Liver (tissue), 8 donors: ENCODE measurements at regions not wholly inside any gene's neighbourhood (a gene's known extent, or its start where the extent isn't known, plus 50 kb on each side); places are given as distances from the start of the nearest gene placed in this dataset.

ENCODE experiments used
- DNase-seq: peaks from one replicate; pipeline ENCODE4 v3.0.0-alpha.2; 2017; ENCODE audit warnings: low spot score
- H3K27ac ChIP-seq, 2 donors: one replicate each; pipeline ENCODE4 v1.7.0; 2013; ENCODE audit warnings: inconsistent platforms in 2 of 2, low read length in 2 of 2, control low read depth in 1 of 2, low read depth in 1 of 2, mild to moderate bottlenecking in 1 of 2
- H3K27me3 ChIP-seq, 4 donors: one replicate each; pipeline versions ENCODE4 v1.6.1 to v1.7.0; 2013; ENCODE audit warnings: low read length in 3 of 4, inconsistent platforms in 1 of 4, mild to moderate bottlenecking in 1 of 4, moderate library complexity in 1 of 4; ENCODE audit not compliant: control insufficient read depth in 4 of 4, insufficient read depth in 4 of 4
- H3K36me3 ChIP-seq, 4 donors: one replicate each; pipeline versions ENCODE4 v1.6.1 to v1.7.0; 2013; ENCODE audit warnings: low read length in 3 of 4, mild to moderate bottlenecking in 3 of 4, low read depth in 1 of 4, moderate library complexity in 1 of 4; ENCODE audit not compliant: control insufficient read depth in 4 of 4, insufficient read depth in 3 of 4
- H3K4me1 ChIP-seq, 4 donors: one replicate each; pipeline versions ENCODE4 v1.6.1 to v1.7.0; 2013; ENCODE audit warnings: low read length in 3 of 4, mild to moderate bottlenecking in 3 of 4, moderate library complexity in 1 of 4; ENCODE audit not compliant: control insufficient read depth in 4 of 4, insufficient read depth in 4 of 4
- H3K4me3 ChIP-seq, 3 donors: one replicate each; pipeline versions ENCODE4 v1.6.1 to v1.7.0; 2013; ENCODE audit warnings: low read length in 3 of 3, control low read depth in 1 of 3, low read depth in 1 of 3, mild to moderate bottlenecking in 1 of 3
- H3K9ac ChIP-seq, 2 donors: one replicate each; pipeline ENCODE4 v1.7.0; 2013; ENCODE audit warnings: low read length in 2 of 2, mild to moderate bottlenecking in 2 of 2, moderate library complexity in 2 of 2, control low read depth in 1 of 2, low read depth in 1 of 2
- H3K9me3 ChIP-seq, 4 donors: one replicate each; pipeline versions ENCODE4 v1.6.1 to v1.7.0; 2013; ENCODE audit warnings: low read length in 3 of 4; ENCODE audit not compliant: control insufficient read depth in 4 of 4
- EGR1 ChIP-seq, 2 donors: IDR thresholded peaks; 2 replicates each; pipeline ENCODE4 v1.6.1; 2016 to 2018; ENCODE audit warnings: antibody characterized with exemption in 2 of 2, low read depth in 2 of 2
- FOXA1 ChIP-seq: IDR thresholded peaks from 2 replicates; pipeline ENCODE4 v1.6.1; 2016; ENCODE audit warnings: antibody characterized with exemption
- FOXA2 ChIP-seq: IDR thresholded peaks from 2 replicates; pipeline ENCODE4 v1.6.1; 2016; ENCODE audit warnings: antibody characterized with exemption
- GABPA ChIP-seq, 2 donors: IDR thresholded peaks in 1 of 2; conservative IDR thresholded peaks in 1 of 2; 2 replicates each; pipeline ENCODE4 v1.6.1; 2016; ENCODE audit warnings: antibody characterized with exemption in 2 of 2, mild to moderate bottlenecking in 1 of 2, moderate library complexity in 1 of 2
- HNF4A ChIP-seq, 2 donors: conservative IDR thresholded peaks; 2 replicates each; pipeline ENCODE4 v1.6.1; 2016; ENCODE audit warnings: antibody characterized with exemption in 2 of 2, mild to moderate bottlenecking in 2 of 2
- JUND ChIP-seq, 2 donors: IDR thresholded peaks; 2 replicates each; pipeline ENCODE4 v1.6.1; 2016; ENCODE audit warnings: antibody characterized with exemption in 2 of 2
- NR2F2 ChIP-seq: IDR thresholded peaks from 2 replicates; pipeline ENCODE4 v1.6.1; 2016; ENCODE audit warnings: antibody characterized with exemption
- RAD21 ChIP-seq, 2 donors: IDR thresholded peaks; 2 replicates each; pipeline ENCODE4 v1.6.1; 2016; ENCODE audit warnings: antibody characterized with exemption in 2 of 2, mild to moderate bottlenecking in 2 of 2
- RXRA ChIP-seq, 2 donors: IDR thresholded peaks; 2 replicates each; pipeline ENCODE4 v1.6.1; 2017 to 2018; ENCODE audit warnings: antibody characterized with exemption in 2 of 2, mild to moderate bottlenecking in 1 of 2
- SP1 ChIP-seq: IDR thresholded peaks from 2 replicates; pipeline ENCODE4 v1.6.1; 2018; ENCODE audit warnings: antibody characterized with exemption, mild to moderate bottlenecking
- WGBS: extraction: QIAGEN DNeasy Blood & Tissue Kit; methylation state at CpG from one replicate; pipeline ENCODE4 v1.1.7; 2013; 5-methylcytosine and 5-hydroxymethylcytosine counted together
- TF ChIP-seq, protein P1 (sequence below): IDR thresholded peaks from 2 replicates; pipeline ENCODE4 v1.6.1; 2016; ENCODE audit warnings: antibody characterized with exemption, mild to moderate bottlenecking
- TF ChIP-seq, protein P2 (sequence below): IDR thresholded peaks from 2 replicates; pipeline ENCODE4 v1.6.1; 2016; ENCODE audit warnings: antibody characterized with exemption
- TF ChIP-seq, protein P3 (sequence below): fragments of 150-350 bp; IDR thresholded peaks from 2 replicates; pipeline ENCODE4 v1.5.1; 2017; ENCODE audit warnings: improper control_type of control experiment, low read depth, low read length; ENCODE audit not compliant: missing input control
- TF ChIP-seq, protein P4 (sequence below): IDR thresholded peaks from 2 replicates; pipeline ENCODE4 v1.6.1; 2016; ENCODE audit warnings: antibody characterized with exemption
- TF ChIP-seq, protein P5 (sequence below): IDR thresholded peaks from 2 replicates; pipeline ENCODE4 v1.6.1; 2016; ENCODE audit warnings: antibody characterized with exemption
- donor health status: healthy.
- donor health status: healthy.
- donor health status: healthy.
- donor health status: healthy.
- donor health status: healthy.

DNA sequence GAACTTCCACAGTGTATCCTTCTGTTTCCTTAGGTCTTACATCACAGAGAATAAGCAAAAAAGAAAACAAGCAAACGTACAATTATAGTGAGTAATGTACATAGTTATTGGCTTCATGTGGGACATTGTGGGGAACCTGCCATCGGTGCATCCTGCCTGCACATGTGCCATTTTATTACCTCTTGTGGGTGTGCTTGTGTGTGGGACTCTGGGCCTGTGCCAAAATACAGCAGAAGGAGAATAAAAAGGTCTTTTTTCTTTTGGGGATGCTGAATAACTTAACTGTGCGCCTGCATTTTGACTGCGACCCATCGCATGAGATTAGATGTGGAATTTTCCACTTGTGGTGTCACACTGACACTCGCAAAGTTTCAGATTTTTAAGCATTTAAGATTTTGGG is 169.6 kb upstream of the DCBLD2 start:
- H3K4me3 ChIP-seq: no peak overlapping the region
- no peaks in the 10 kb centered on the region for H3K4me1 ChIP-seq
- no peak for DNase-seq
- H3K27ac ChIP-seq: no peak overlapping the region
- no peaks in the 10 kb centered on the region for H3K36me3 ChIP-seq
- TF ChIP-seq, protein P1, sequence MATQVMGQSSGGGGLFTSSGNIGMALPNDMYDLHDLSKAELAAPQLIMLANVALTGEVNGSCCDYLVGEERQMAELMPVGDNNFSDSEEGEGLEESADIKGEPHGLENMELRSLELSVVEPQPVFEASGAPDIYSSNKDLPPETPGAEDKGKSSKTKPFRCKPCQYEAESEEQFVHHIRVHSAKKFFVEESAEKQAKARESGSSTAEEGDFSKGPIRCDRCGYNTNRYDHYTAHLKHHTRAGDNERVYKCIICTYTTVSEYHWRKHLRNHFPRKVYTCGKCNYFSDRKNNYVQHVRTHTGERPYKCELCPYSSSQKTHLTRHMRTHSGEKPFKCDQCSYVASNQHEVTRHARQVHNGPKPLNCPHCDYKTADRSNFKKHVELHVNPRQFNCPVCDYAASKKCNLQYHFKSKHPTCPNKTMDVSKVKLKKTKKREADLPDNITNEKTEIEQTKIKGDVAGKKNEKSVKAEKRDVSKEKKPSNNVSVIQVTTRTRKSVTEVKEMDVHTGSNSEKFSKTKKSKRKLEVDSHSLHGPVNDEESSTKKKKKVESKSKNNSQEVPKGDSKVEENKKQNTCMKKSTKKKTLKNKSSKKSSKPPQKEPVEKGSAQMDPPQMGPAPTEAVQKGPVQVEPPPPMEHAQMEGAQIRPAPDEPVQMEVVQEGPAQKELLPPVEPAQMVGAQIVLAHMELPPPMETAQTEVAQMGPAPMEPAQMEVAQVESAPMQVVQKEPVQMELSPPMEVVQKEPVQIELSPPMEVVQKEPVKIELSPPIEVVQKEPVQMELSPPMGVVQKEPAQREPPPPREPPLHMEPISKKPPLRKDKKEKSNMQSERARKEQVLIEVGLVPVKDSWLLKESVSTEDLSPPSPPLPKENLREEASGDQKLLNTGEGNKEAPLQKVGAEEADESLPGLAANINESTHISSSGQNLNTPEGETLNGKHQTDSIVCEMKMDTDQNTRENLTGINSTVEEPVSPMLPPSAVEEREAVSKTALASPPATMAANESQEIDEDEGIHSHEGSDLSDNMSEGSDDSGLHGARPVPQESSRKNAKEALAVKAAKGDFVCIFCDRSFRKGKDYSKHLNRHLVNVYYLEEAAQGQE: no peak
- TF ChIP-seq NR2F2: no peak
- TF ChIP-seq RXRA (IDR thresholded peaks at IDR 0.05): no peak
- TF ChIP-seq, protein P2, sequence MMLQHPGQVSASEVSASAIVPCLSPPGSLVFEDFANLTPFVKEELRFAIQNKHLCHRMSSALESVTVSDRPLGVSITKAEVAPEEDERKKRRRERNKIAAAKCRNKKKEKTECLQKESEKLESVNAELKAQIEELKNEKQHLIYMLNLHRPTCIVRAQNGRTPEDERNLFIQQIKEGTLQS: no peak
- no peak for TF ChIP-seq EGR1 (IDR thresholded peaks at IDR 0.05; ENCODE audit: low read depth in 2 of 2)
- no peak for TF ChIP-seq HNF4A (conservative IDR thresholded peaks at IDR 0.05)
- no peak for TF ChIP-seq JUND (IDR thresholded peaks at IDR 0.05)
- TF ChIP-seq, protein P3, sequence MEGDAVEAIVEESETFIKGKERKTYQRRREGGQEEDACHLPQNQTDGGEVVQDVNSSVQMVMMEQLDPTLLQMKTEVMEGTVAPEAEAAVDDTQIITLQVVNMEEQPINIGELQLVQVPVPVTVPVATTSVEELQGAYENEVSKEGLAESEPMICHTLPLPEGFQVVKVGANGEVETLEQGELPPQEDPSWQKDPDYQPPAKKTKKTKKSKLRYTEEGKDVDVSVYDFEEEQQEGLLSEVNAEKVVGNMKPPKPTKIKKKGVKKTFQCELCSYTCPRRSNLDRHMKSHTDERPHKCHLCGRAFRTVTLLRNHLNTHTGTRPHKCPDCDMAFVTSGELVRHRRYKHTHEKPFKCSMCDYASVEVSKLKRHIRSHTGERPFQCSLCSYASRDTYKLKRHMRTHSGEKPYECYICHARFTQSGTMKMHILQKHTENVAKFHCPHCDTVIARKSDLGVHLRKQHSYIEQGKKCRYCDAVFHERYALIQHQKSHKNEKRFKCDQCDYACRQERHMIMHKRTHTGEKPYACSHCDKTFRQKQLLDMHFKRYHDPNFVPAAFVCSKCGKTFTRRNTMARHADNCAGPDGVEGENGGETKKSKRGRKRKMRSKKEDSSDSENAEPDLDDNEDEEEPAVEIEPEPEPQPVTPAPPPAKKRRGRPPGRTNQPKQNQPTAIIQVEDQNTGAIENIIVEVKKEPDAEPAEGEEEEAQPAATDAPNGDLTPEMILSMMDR: no peak
- TF ChIP-seq, protein P4, sequence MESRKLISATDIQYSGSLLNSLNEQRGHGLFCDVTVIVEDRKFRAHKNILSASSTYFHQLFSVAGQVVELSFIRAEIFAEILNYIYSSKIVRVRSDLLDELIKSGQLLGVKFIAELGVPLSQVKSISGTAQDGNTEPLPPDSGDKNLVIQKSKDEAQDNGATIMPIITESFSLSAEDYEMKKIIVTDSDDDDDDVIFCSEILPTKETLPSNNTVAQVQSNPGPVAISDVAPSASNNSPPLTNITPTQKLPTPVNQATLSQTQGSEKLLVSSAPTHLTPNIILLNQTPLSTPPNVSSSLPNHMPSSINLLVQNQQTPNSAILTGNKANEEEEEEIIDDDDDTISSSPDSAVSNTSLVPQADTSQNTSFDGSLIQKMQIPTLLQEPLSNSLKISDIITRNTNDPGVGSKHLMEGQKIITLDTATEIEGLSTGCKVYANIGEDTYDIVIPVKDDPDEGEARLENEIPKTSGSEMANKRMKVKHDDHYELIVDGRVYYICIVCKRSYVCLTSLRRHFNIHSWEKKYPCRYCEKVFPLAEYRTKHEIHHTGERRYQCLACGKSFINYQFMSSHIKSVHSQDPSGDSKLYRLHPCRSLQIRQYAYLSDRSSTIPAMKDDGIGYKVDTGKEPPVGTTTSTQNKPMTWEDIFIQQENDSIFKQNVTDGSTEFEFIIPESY: no peak
- TF ChIP-seq SP1: no peak
- TF ChIP-seq FOXA1: no peak
- TF ChIP-seq, protein P5, sequence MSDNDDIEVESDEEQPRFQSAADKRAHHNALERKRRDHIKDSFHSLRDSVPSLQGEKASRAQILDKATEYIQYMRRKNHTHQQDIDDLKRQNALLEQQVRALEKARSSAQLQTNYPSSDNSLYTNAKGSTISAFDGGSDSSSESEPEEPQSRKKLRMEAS: no peak
- 77% methylated on average over 6 of the region's 6 CpGs for WGBS
- no peaks in the 10 kb centered on the region for H3K9me3 ChIP-seq
- H3K27me3 ChIP-seq: no peaks in the 10 kb centered on the region
- H3K9ac ChIP-seq: no peak overlapping the region

DNA sequence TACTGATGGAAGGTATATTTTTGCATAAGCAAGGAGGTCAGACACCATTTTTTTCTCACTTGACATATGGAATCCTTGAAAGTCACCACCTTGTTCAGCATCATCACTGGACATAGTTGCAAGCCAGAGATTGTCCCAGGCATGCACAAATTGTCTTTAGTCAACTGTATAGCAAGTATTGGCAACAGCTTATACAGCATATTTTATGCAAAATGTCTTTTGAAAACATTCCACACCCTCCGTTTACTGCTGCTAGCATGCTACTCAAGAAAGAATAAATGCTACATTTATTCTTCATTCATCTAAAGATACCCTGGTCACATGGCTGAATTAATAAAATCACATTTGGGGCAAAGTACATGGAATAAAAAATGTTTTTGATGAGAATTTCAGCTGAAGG is 168.5 kb upstream of the DCBLD2 start:
- DNase-seq: no peak
- Histone ChIP-seq H3K27ac (no peak overlapping the region), H3K9ac (no peak overlapping the region), H3K9me3 (no peaks in the 10 kb centered on the region), H3K27me3 (no peaks in the 10 kb centered on the region), H3K4me1 (no peaks in the 10 kb centered on the region), H3K4me3 (no peak overlapping the region), H3K36me3 (no peaks in the 10 kb centered on the region)
- WGBS: 61% methylated on average over 1 of the region's 1 CpG
- no peak for TF ChIP-seq FOXA2
- TF ChIP-seq, protein P5: no peak
- TF ChIP-seq GABPA (IDR thresholded peaks at IDR 0.05 in 1 of 2, conservative IDR thresholded peaks at IDR 0.05 in 1 of 2): no peak
- no peak for TF ChIP-seq JUND (IDR thresholded peaks at IDR 0.05)
- TF ChIP-seq RAD21 (IDR thresholded peaks at IDR 0.05): no peak
- TF ChIP-seq, protein P1: no peak
